ENCODE measurements at regions not wholly inside any gene's neighbourhood (a gene's known extent, or its start where the extent isn't known, plus 50 kb on each side); places are given as distances from the start of the nearest gene placed in this dataset.

GRCh38 chr1:244353551-244354091 is 98.1 kb downstream of the ADSS2 start:
- no peak for TF ChIP-seq CTCF (tag by site-specific recombination; IDR thresholded peaks at IDR 0.05)
- no peak for TF ChIP-seq ZNF274 (IDR thresholded peaks at IDR 0.05; ENCODE audit: low read length)
- no peak for TF ChIP-seq ZNF274 (tag by site-specific recombination; IDR thresholded peaks at IDR 0.05; ENCODE audit: borderline replicate concordance)
- no peak for TF ChIP-seq MEIS1 (CRISPR knock-in tag; IDR thresholded peaks at IDR 0.05; ENCODE audit: borderline replicate concordance)
- no peak for TF ChIP-seq ZNF704 (tag by site-specific recombination; IDR thresholded peaks at IDR 0.05)
- TF ChIP-seq PRDM4 (tag by site-specific recombination; IDR thresholded peaks at IDR 0.05): no peak
